ENCODE measurements at regions not wholly inside any gene's neighbourhood (a gene's known extent, or its start where the extent isn't known, plus 50 kb on each side); places are given as distances from the start of the nearest gene placed in this dataset.

DNA sequence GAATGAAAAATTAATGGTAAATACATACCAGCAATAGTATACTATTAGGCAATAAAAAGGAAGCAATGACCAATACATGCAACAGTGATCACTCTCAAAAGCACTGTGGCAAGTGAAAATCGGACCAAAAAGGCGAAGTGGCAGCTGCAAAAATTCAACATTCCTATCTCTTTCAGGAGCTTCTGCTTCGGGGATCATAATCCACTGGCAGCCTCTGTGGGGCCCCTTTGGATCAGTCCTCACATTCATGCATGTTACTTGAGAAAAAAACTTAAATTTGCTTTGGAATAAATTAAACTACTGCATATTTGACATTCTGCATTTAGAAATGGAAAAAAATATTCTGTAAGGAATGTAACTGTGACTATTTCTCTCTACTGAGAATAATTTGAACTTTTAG is 425.6 kb downstream of the NR2F2 start:
- no peak for TF ChIP-seq TARDBP (IDR thresholded peaks at IDR 0.05)
- TF ChIP-seq CTBP1 (IDR thresholded peaks at IDR 0.05; ENCODE audit: borderline replicate concordance): no peak
- no peak for TF ChIP-seq SUZ12 (IDR thresholded peaks at IDR 0.05)
- no peak for TF ChIP-seq FOXM1 (IDR thresholded peaks at IDR 0.05; ENCODE audit: borderline replicate concordance)
- TF ChIP-seq HDGF (IDR thresholded peaks at IDR 0.05; ENCODE audit: borderline replicate concordance): no peak
- no peak for TF ChIP-seq PKNOX1 (IDR thresholded peaks at IDR 0.05)
- TF ChIP-seq FOXA1 (IDR thresholded peaks at IDR 0.05): no peak
- no peak for TF ChIP-seq BHLHE40 (IDR thresholded peaks at IDR 0.05; ENCODE audit: borderline replicate concordance)

Measured in HEK293T (cell line).